Choroid plexus epithelial cell (primary cell): ENCODE measurements at regions not wholly inside any gene's neighbourhood (a gene's known extent, or its start where the extent isn't known, plus 50 kb on each side); places are given as distances from the start of the nearest gene placed in this dataset.

ENCODE experiments used
- DNase-seq: peaks from one replicate; pipeline ENCODE4 v3.0.0-alpha.2; 2010; ENCODE audit warnings: low read depth
- H3K4me3 ChIP-seq: 2 replicates; pipeline ENCODE4 v1.5.1; 2011; ENCODE audit warnings: low read depth, mild to moderate bottlenecking, control low read depth, low read length, moderate library complexity
- TF ChIP-seq, protein P1 (sequence below): conservative IDR thresholded peaks from 2 replicates; pipeline ENCODE4 v1.5.1; 2011; ENCODE audit warnings: low read depth, mild to moderate bottlenecking, control low read depth, inconsistent platforms, low read length, moderate library complexity

DNA sequence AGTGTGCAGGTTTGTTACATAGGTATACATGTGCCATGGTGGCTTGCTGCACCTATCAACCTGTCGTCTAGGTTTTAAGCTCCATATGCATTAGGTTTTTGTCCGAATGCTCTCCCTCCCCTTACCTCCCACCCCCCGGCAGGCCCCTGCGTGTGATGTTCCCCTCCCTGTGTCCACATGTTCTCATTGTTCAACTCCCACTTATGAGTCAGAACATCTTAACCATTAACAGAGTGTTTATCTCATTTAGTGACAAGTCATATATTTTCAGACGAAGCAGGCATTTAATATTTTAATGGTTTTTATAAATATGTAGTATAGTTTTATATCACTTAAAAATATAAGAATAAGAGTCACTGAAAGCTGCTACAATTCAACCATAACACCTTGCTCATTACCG is 780.5 kb upstream of the ARGLU1 start:
- no peak overlapping the region for H3K4me3 ChIP-seq
- peak; percentile 44 for DNase-seq
- TF ChIP-seq, protein P1, sequence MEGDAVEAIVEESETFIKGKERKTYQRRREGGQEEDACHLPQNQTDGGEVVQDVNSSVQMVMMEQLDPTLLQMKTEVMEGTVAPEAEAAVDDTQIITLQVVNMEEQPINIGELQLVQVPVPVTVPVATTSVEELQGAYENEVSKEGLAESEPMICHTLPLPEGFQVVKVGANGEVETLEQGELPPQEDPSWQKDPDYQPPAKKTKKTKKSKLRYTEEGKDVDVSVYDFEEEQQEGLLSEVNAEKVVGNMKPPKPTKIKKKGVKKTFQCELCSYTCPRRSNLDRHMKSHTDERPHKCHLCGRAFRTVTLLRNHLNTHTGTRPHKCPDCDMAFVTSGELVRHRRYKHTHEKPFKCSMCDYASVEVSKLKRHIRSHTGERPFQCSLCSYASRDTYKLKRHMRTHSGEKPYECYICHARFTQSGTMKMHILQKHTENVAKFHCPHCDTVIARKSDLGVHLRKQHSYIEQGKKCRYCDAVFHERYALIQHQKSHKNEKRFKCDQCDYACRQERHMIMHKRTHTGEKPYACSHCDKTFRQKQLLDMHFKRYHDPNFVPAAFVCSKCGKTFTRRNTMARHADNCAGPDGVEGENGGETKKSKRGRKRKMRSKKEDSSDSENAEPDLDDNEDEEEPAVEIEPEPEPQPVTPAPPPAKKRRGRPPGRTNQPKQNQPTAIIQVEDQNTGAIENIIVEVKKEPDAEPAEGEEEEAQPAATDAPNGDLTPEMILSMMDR, result no peak

- TF ChIP-seq, protein P1, result no peak
Measured at GRCh38 chr13:107347641-107348369, 779.9 kb upstream of the ARGLU1 start.

DNA sequence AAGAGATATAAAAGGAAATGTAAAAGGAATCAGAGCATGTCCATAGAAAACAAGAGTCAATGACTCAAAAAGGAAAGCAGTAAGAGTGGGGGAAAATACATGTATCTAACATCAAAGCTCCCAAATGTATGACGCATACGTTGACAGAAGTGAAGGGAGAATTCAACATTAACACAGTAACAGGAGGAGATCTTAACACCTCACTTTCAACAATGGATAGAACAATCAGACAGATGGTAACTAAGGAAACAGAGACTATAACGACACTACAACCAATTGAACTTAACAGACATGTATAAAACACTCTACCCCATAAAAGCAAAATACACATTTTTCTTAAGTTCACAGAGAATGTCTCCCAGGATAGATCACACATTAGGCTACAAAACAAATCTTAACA is 774.8 kb upstream of the ARGLU1 start:
- no peak overlapping the region for H3K4me3 ChIP-seq
- TF ChIP-seq, protein P1, result no peak
- no peak for DNase-seq

More at GRCh38 chr13:107347641-107348369, 779.9 kb upstream of the ARGLU1 start:
- no peak overlapping the region for H3K4me3 ChIP-seq
- DNase-seq, result peak; percentile 43

- peak; percentile 39 for DNase-seq
- TF ChIP-seq, protein P1, result no peak
- H3K4me3 ChIP-seq, result no peak overlapping the region
Measured at GRCh38 chr13:107339209-107339608, 771.3 kb upstream of the ARGLU1 start.

DNA sequence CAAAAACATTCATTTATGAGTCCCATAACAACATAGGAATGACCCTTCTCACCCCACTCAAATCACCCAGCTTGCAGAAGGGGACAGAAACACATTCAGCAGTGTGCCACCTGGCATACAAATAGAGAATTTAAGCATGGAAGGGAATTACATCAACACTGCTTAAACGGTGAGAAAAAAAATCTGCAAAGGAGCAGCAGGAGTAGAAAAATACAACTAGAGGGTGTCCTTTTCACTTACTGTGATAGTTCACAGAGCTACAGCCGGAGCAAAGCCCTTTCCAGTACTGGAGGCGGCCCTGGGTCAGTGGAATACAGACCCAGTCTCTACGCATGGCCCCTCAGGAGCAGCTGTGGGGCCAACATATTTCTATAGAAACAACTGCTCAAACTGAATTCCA is 764.3 kb upstream of the ARGLU1 start:
- TF ChIP-seq, protein P1, result no peak
- no peak overlapping the region for H3K4me3 ChIP-seq

DNA sequence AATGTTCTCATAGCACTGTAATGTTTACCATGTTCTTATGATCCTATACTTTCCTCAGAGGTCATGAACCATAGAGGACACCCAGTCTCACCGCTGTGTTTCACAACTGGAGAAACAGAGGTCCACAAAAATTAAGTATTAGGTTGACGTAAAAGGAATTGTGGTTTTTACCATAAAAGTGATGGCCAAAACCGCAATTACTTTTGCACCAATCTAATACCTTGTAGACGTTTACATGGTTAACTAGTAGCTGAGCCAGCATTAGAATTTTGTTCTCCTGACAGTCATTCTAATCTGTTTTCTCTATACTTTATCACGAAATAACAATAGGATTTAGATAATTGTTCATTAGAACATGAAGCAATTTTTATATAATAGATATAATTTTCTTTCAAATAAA is 763.4 kb upstream of the ARGLU1 start:
- TF ChIP-seq, protein P1, result no peak
- no peak for DNase-seq
- no peak overlapping the region for H3K4me3 ChIP-seq

More for the DNA sequence above, 764.3 kb upstream of the ARGLU1 start:
- no peak for DNase-seq

GRCh38 chr13:107330484-107330883 is 762.5 kb upstream of the ARGLU1 start:
- no peak for DNase-seq
- H3K4me3 ChIP-seq, result no peak overlapping the region
- TF ChIP-seq, protein P1, result no peak
